Mesodermal cell (in vitro differentiated cells): ENCODE measurements at regions not wholly inside any gene's neighbourhood (a gene's known extent, or its start where the extent isn't known, plus 50 kb on each side); places are given as distances from the start of the nearest gene placed in this dataset.
"Not testable (repeated sequence)": the region's sequence is repeated elsewhere in the genome, so short reads cannot be mapped to it uniquely, and the experiment has no call there.

ENCODE experiments used
- H3K27ac ChIP-seq: 2 replicates; pipeline ENCODE4 v1.7.0; 2013; ENCODE audit warnings: mild to moderate bottlenecking, low read depth, low read length, moderate library complexity; ENCODE audit not compliant: severe bottlenecking
- H3K36me3 ChIP-seq: 2 replicates; pipeline ENCODE4 v1.7.1; 2013; ENCODE audit warnings: mild to moderate bottlenecking, low read length, moderate library complexity; ENCODE audit not compliant: control insufficient read depth, insufficient read depth
- H3K4me1 ChIP-seq: one replicate; pipeline ENCODE4 v1.7.1; 2013; ENCODE audit warnings: mild to moderate bottlenecking, low read length; ENCODE audit not compliant: insufficient read depth, control insufficient read depth, poor library complexity, severe bottlenecking
- H3K4me3 ChIP-seq: 2 replicates; pipeline ENCODE4 v1.7.0; 2013; ENCODE audit warnings: low read length, control low read depth, mild to moderate bottlenecking; ENCODE audit not compliant: insufficient read depth, poor library complexity, severe bottlenecking; ENCODE audit errors: extremely low read depth
- H3K9me3 ChIP-seq: 2 replicates; pipeline ENCODE4 v1.7.1; 2013; ENCODE audit warnings: mild to moderate bottlenecking, low read length, moderate library complexity; ENCODE audit not compliant: control insufficient read depth
- whole genome bisulfite sequencing, 2 experiments: methylation state at CpG; one replicate each; pipeline ENCODE4 v1.1.5; 2013; ENCODE audit warnings: missing lambda C conversion rate in 2 of 2; ENCODE audit not compliant: insufficient coverage in 2 of 2; 5-methylcytosine and 5-hydroxymethylcytosine counted together

DNA sequence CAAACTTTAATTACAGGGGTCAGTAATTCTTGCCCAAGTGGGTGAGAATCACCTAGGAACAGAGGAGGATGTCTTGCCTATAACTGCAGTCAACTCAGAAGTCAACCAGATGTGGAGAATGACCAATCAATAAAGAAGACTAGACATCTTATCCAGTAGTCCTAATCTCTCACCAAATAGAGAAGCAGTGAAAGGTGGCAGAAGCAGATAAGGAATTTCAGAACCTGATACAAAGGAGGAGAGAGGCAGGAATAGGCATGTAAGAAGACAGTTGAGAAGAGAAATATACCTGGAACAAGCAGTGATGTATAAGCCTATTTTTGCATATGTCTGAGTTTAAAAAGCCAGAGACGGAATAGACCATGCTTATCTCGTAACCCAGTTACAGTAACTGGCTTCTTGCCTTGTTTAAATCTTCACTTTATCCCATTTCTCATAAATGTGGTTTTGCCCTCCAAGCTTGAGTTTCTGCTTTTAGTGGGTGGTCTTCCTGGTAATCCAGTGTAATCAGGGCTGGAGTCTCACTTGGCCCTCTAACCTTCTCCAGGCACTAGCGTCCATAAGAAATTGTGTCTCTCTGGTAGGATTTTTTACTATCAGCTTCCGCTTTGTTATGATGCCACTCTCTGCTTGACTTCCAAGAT, 401.0 kb downstream of the SUCLG1 start:
- WGBS, 2 experiments = 100% methylated on average over 1 to 4 of the region's 4 CpGs
- no peak overlapping the region for H3K4me3 ChIP-seq
- H3K4me1 ChIP-seq = no peaks in the 10 kb centered on the region
- no peaks in the 10 kb centered on the region for H3K9me3 ChIP-seq
- H3K27ac ChIP-seq = no peak overlapping the region
- H3K36me3 ChIP-seq = no peaks in the 10 kb centered on the region

DNA sequence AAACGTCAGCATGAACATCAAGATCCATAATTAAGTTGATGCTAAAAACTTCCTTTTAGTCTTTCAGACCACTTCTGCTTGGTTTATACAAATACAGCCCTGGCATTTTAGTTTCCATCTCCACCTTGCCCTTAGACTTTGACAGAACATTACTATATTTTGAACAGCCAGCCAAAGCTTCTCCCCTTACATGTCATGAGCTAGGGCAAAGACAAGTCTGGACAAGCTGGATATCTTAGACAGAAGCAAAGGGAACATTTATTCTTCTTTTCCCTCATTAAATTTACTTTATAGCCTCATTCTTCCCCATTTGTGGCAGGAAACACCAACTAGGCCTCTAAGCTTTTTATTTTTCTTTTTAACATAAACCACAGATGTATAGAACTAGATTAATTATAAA, 403.3 kb downstream of the SUCLG1 start:
- 100% methylated on average over 1 of the region's 1 CpG; no CpG with 5 or more reads in 1 of the 2 experiments for WGBS, 2 experiments
- no peaks in the 10 kb centered on the region for H3K4me1 ChIP-seq

DNA sequence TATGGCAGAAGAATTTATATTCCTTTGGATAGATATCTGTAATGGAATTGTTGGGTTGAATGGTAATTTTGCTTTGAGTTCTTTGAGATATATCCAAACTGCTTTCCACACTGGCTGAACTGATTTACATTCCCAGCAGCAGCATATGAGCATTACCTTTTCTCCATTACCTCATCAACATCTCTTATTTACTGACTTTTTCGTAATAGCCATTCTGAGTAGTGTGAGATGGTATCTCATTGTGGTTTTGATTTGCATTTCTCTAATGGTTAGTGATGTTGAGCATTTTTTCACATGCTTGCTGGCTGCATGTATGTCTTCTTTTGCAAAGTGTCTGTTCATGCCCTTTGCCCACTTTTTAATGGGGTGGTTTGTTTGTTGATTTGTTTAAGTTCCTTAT, 404.5 kb downstream of the SUCLG1 start:
- H3K36me3 ChIP-seq, H3K4me3 ChIP-seq, H3K4me1 ChIP-seq, H3K27ac ChIP-seq, H3K9me3 ChIP-seq: not testable (repeated sequence)
- no CpG with 5 or more reads among the region's 1 CpG for WGBS, 2 experiments

More for the DNA sequence above, 403.3 kb downstream of the SUCLG1 start:
- Histone ChIP-seq H3K4me3 (no peak overlapping the region), H3K9me3 (no peaks in the 10 kb centered on the region), H3K27ac (no peak overlapping the region), H3K36me3 (no peaks in the 10 kb centered on the region)

DNA sequence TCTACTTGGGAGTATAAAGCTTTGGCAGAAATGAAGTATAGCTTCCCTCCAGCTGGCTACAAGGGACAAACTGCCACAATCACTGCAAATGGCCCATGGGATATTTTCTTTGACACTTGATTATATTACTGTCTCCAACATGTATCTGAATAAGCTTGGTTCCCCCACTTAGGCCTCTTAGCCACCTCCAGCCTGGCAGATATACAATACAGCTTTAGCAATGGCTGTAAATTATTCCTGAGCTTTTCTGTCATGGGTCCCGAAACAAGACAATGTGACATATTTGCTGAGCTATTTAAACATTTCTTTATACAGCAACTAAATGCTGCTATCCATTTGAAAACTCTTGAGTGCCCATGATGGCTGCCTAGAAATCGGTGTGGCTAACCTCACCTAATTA, 406.2 kb downstream of the SUCLG1 start:
- no peaks in the 10 kb centered on the region for H3K4me1 ChIP-seq
- H3K36me3 ChIP-seq = no peaks in the 10 kb centered on the region
- H3K27ac ChIP-seq = no peak overlapping the region
- H3K4me3 ChIP-seq = no peak overlapping the region
- no peaks in the 10 kb centered on the region for H3K9me3 ChIP-seq
- WGBS, 2 experiments = 79 to 83% methylated on average over 2 of the region's 2 CpGs

DNA sequence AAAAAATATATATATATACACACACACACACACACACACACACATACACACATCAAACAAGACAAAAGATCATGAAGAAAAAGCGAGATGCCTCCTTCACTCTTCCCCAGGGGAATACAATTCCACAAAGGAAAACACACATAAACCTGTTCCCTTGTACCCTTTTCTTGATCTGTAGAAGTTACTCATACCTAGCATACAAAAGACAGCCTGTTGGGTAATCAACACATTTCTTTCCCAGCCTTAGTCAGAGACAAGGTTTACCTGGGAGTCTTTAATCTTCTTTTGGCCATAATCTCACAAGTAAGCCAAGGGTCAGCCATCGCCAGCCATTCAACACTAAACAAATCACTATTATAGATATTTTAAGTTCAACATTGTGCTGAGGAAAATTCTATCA, 407.0 kb downstream of the SUCLG1 start:
- Histone ChIP-seq H3K4me3 (no peak overlapping the region), H3K27ac (no peak overlapping the region), H3K36me3 (no peaks in the 10 kb centered on the region), H3K4me1 (no peaks in the 10 kb centered on the region), H3K9me3 (no peaks in the 10 kb centered on the region)
- 80% methylated on average over 1 of the region's 2 CpGs; no CpG with 5 or more reads in 1 of the 2 experiments for WGBS, 2 experiments

DNA sequence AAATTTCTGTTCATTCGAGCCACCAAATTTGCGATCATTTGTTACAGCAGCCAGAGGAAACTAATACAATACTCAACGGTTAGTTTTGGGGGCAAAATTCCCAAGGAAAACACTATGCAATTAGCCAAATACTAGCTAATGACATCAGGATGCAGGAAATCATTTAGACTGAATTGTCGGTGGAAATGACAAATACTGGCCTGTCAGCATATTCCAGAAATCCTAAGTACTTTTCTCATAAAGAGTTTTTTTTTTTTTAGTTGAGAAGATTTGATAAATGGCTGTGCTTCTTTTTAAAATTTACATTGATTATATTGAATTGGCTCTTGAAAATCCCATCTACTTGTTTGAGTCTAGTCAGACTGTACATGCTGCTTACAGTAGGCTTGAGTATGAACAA, 410.1 kb downstream of the SUCLG1 start:
- no peak overlapping the region for H3K27ac ChIP-seq
- no peaks in the 10 kb centered on the region for H3K36me3 ChIP-seq
- 100% methylated on average over 1 to 3 of the region's 4 CpGs for WGBS, 2 experiments
- no peak overlapping the region for H3K4me3 ChIP-seq
- no peaks in the 10 kb centered on the region for H3K9me3 ChIP-seq
- H3K4me1 ChIP-seq = no peaks in the 10 kb centered on the region

DNA sequence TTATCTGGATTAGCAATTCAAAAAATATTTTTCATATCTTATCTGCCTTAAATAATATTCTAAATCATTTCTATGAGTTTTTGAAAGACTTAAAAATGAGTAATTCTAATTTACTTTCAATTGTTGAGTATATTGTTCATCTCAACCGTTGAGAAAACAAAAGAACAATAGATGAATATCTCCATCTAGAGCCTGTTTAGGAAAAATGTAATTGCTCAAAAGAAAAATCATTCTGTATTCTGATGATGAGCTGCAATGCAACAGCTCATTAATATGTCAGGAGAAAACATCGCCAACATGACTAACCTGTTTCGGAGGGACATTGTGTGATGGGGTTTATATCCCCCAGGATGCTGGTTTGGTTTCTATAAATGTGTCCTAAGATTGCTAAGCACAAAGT, 417.6 kb downstream of the SUCLG1 start:
- WGBS, 2 experiments = no CpG with 5 or more reads among the region's 3 CpGs
- H3K9me3 ChIP-seq = no peaks in the 10 kb centered on the region
- no peaks in the 10 kb centered on the region for H3K36me3 ChIP-seq

DNA sequence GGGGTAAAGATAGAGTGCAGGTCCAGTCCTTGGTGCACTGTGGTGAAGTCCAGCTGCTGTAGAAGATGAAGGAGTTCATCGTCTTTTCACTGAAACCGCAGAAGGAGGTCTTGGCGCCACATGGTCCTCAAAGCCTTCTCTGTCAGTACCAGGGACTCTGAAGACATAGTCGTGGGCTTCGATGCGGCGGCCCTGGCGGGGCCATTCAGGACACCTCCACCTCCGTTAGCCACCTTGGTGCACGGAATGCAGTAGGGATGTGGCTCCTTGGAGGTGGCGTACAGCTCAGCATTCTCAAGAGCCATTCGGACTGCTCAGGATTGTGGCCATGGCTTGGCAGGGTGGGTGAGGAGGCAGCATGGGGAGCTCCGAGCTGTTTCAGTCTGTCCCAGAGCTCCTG, 418.8 kb downstream of the SUCLG1 start:
- H3K27ac ChIP-seq = no peak overlapping the region
- WGBS, 2 experiments = 93 to 96% methylated on average over 10 to 13 of the region's 13 CpGs
- H3K4me3 ChIP-seq = no peak overlapping the region
- no peaks in the 10 kb centered on the region for H3K36me3 ChIP-seq
- peaks cover 3% of the 10 kb centered on the region for H3K4me1 ChIP-seq
- H3K9me3 ChIP-seq = no peaks in the 10 kb centered on the region

More for the DNA sequence above, 417.6 kb downstream of the SUCLG1 start:
- Histone ChIP-seq H3K27ac (no peak overlapping the region), H3K4me3 (no peak overlapping the region), H3K4me1 (peaks cover 3% of the 10 kb centered on the region)

DNA sequence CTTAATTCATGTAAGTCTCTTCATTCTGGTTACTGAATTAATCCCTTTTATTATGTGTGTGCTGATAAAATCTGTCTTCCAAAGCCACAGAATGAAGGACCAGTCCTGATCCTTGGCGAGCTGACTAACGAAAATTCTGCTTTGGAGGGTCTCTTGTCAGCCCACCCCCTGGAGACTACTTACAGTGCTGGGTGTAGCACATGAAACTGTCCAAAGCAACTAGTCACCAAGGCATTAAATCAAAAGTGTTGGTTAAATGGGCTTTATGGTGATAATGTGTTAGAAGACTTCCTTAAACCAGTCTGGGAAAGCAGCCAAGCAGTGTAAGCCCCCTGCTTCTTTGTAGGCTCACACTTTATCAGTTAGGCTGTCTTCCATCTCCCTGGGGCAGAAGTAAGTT, 420.2 kb downstream of the SUCLG1 start:
- no peaks in the 10 kb centered on the region for H3K36me3 ChIP-seq
- H3K4me3 ChIP-seq = no peak overlapping the region
- H3K27ac ChIP-seq = no peak overlapping the region
- 95% methylated on average over 2 of the region's 2 CpGs; no CpG with 5 or more reads in 1 of the 2 experiments for WGBS, 2 experiments
- H3K4me1 ChIP-seq = peaks cover 3% of the 10 kb centered on the region
- H3K9me3 ChIP-seq = no peaks in the 10 kb centered on the region

DNA sequence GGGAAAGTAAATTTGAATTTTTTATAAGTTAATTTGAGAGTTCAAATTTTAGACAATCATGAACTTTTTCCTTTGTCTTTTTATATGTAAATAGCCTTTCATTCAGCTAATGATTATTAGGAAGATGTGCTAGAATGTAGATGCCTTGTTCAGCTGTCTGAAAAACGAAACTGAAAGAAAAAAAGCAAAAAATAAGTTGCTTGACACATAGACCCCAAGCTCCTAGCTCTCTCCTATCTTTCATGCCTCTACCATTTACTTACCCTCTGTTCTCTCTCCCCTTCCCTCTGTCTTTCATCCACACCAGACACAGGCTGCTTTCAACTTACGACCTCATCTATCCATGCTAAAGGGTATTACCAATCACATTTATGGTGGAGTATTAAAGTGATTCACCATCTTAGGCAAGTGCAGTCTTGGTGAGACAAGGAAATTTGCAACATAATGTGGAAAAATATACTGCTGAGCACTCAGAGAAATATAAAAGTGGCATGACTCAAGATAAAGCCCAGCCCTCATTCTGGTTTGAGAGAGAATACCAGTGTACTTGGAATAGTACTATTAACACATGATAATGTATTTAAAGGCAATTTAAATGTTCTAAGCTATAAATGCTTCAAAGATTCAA, 425.6 kb downstream of the SUCLG1 start:
- no CpG with 5 or more reads among the region's 2 CpGs for WGBS, 2 experiments
- Histone ChIP-seq H3K4me1 (peaks cover under 1% of the 10 kb centered on the region), H3K9me3 (no peaks in the 10 kb centered on the region), H3K36me3 (no peaks in the 10 kb centered on the region), H3K4me3 (no peak overlapping the region), H3K27ac (no peak overlapping the region)

DNA sequence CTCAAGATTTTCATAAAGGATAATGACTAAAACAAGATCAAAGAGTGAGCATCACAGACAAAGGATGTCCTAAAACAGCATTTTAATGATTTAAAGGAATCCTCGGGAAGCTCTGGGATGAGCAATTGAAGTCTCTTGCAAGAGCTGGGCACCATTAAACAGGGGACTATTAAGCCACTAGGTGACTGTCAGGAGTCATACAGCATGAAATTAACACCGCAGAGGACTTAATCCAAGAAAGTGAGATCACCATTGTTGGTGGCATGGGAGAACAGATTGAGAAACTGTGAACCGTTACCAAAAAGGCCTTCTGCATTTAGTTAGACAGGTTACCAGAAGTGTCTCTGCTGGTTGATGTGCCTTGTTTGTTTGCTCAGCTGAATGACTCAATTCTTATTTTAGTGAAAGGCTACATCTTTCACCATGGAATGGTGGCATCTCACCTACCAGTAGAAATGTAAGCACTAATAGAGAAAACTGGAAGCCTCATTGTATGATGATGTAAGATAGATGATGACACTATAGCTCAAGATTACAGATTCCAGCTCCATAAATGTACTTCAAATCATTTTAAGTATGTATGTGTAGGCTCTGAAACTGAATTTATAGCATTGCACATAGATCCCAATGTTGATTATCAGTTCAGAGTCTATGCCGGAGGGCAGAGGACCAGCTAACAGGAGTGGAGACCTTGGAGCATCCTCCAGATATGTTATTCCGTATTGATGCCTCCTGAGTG, 427.6 kb downstream of the SUCLG1 start:
- no peak overlapping the region for H3K27ac ChIP-seq
- WGBS, 2 experiments = 90 to 91% methylated on average over 4 of the region's 5 CpGs
- H3K36me3 ChIP-seq = no peaks in the 10 kb centered on the region
- no peak overlapping the region for H3K4me3 ChIP-seq
- H3K9me3 ChIP-seq = no peaks in the 10 kb centered on the region
- H3K4me1 ChIP-seq = no peaks in the 10 kb centered on the region
